Peyer's patch (tissue), 4 donors: ENCODE measurements at regions not wholly inside any gene's neighbourhood (a gene's known extent, or its start where the extent isn't known, plus 50 kb on each side); places are given as distances from the start of the nearest gene placed in this dataset.

ENCODE experiments used
- DNase-seq, 3 donors: peaks; one replicate each; pipeline ENCODE4 v3.0.0-alpha.2; 2017 to 2019
- H3K27ac ChIP-seq, 4 donors: fragments of 200-600 bp; sonication (generic); one replicate each; pipeline ENCODE4 v1.5.1; 2016 to 2019
- H3K27me3 ChIP-seq, 2 donors: fragments of 200-600 bp; sonication (generic); one replicate each; pipeline ENCODE4 v1.5.1; 2019
- H3K36me3 ChIP-seq, 3 donors: fragments of 200-600 bp; sonication (generic); one replicate each; pipeline ENCODE4 v1.5.1; 2016 to 2019
- H3K4me1 ChIP-seq, 4 donors: fragments of 200-600 bp; sonication (generic); one replicate each; pipeline ENCODE4 v1.5.1; 2016 to 2019
- H3K4me3 ChIP-seq, 4 donors: fragments of 200-600 bp; sonication (generic); 1 replicate in 3 of 4; 2 replicates in 1 of 4; pipeline ENCODE4 v1.5.1; 2016 to 2019; ENCODE audit warnings: mild to moderate bottlenecking in 1 of 4
- H3K9me3 ChIP-seq, 4 donors: fragments of 200-600 bp; sonication (generic); one replicate each; pipeline ENCODE4 v1.5.1; 2016 to 2019; ENCODE audit warnings: mild to moderate bottlenecking in 1 of 4
- CTCF ChIP-seq, 6 experiments: fragments of 450-650 bp in 4 of 6; fragments of 200-600 bp in 2 of 6; sonication (generic) in 1 of 6; IDR thresholded peaks; one replicate each; pipeline ENCODE4 v1.5.1; 2017 to 2019; ENCODE audit warnings: antibody characterized with exemption in 6 of 6, mild to moderate bottlenecking in 3 of 6, moderate library complexity in 1 of 6
- POLR2A ChIP-seq, 2 donors: fragments of 450-650 bp; IDR thresholded peaks; one replicate each; pipeline ENCODE4 v1.5.1; 2017; ENCODE audit warnings: antibody characterized with exemption in 2 of 2, mild to moderate bottlenecking in 2 of 2, moderate library complexity in 2 of 2

DNA sequence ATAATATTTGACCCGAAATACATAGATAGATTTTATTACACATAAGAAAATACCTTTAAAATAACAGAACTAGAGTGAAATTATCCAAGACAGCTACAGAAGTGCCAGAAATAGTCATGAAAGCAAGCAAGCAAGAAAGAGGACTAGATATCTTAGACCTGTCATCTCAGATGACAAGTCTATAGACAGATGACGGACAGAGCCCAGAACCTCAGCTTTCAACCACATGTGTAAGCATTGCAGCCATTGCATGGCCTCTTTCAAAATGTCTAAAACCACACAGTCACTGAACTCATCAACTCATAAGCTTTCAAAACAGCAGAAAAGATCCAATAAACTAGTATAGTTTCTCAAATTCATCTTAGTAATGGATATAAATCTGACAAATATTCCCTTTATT is 59.8 kb upstream of the FHIT start:
- no peaks in the 10 kb centered on the region for H3K4me1 ChIP-seq
- no peak overlapping the region for H3K4me3 ChIP-seq
- TF ChIP-seq POLR2A (IDR thresholded peaks at IDR 0.05) (no peak), CTCF (IDR thresholded peaks at IDR 0.05) (no peak)
- H3K27ac ChIP-seq: no peak overlapping the region
- no peaks in the 10 kb centered on the region for H3K36me3 ChIP-seq
- H3K27me3 ChIP-seq: no peaks in the 10 kb centered on the region
- no peaks in the 10 kb centered on the region for H3K9me3 ChIP-seq
- no peak for DNase-seq

- Histone ChIP-seq H3K4me1 (no peaks in the 10 kb centered on the region), H3K4me3 (no peak overlapping the region), H3K27me3 (no peaks in the 10 kb centered on the region), H3K9me3 (no peaks in the 10 kb centered on the region), H3K27ac (no peak overlapping the region), H3K36me3 (no peaks in the 10 kb centered on the region)
- no peak for DNase-seq
- TF ChIP-seq POLR2A (IDR thresholded peaks at IDR 0.05) (no peak), CTCF (IDR thresholded peaks at IDR 0.05) (no peak)
Measured at GRCh38 chr3:61315871-61316270, 64.6 kb upstream of the FHIT start.

DNA sequence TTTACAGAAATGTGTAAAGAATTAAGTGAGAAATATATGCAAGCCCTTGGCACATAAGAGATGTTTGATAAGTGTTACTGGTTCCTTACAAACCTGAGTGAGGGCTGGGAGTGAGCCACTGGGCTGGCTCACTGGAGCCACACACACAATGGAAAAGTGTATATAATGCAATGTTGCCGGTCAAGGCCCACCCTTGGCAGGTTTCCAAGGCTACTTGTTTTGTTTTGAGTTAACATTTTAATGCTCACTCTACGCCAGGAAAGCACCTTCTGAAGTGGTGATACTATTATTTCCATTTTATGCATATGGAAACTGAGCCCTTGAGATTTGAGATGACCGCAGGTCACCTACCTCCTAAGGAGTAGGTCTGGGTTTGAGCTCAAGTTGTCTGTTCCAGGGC is 71.8 kb upstream of the FHIT start:
- no peaks in the 10 kb centered on the region for H3K36me3 ChIP-seq
- no peak for TF ChIP-seq CTCF (IDR thresholded peaks at IDR 0.05)
- TF ChIP-seq POLR2A (IDR thresholded peaks at IDR 0.05): no peak
- H3K4me3 ChIP-seq: no peak overlapping the region
- no peaks in the 10 kb centered on the region for H3K27me3 ChIP-seq
- H3K4me1 ChIP-seq: no peaks in the 10 kb centered on the region
- no peak for DNase-seq
- no peak overlapping the region for H3K27ac ChIP-seq
- H3K9me3 ChIP-seq: no peaks in the 10 kb centered on the region

DNA sequence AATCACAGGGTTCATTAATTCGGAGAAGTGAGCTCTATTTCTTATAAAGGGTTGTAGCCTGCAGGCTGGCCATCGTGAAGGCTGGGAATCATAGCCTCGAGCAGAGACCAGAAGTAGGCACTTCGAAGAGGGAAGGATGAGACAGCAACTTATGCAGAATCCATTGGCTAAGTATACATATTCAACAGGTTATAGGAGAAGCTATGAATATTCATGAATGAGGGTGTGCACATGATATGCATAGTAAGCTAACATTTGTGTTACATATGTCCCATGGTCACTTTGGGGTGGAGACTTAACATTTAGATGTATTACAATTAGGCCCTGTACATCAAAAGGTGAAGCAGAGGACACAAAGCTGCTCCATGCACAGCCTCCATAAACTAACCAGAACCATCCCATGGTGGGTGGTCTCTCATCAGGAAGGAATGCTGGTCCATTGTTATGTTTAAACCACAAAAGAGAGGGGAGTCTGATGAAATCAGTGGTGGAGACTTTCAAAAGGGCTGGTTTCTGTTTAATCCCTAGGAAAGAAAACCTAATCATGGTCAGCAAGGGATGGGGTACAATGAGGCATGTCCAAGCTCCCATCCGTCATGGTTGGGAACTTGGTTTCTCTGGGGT is 80.8 kb upstream of the FHIT start:
- H3K4me3 ChIP-seq: no peak overlapping the region
- no peaks in the 10 kb centered on the region for H3K27me3 ChIP-seq
- H3K9me3 ChIP-seq: no peaks in the 10 kb centered on the region
- DNase-seq: no peak
- no peaks in the 10 kb centered on the region for H3K36me3 ChIP-seq
- no peak overlapping the region for H3K27ac ChIP-seq
- no peaks in the 10 kb centered on the region for H3K4me1 ChIP-seq
- TF ChIP-seq POLR2A (IDR thresholded peaks at IDR 0.05) (no peak), CTCF (IDR thresholded peaks at IDR 0.05) (no peak)

DNA sequence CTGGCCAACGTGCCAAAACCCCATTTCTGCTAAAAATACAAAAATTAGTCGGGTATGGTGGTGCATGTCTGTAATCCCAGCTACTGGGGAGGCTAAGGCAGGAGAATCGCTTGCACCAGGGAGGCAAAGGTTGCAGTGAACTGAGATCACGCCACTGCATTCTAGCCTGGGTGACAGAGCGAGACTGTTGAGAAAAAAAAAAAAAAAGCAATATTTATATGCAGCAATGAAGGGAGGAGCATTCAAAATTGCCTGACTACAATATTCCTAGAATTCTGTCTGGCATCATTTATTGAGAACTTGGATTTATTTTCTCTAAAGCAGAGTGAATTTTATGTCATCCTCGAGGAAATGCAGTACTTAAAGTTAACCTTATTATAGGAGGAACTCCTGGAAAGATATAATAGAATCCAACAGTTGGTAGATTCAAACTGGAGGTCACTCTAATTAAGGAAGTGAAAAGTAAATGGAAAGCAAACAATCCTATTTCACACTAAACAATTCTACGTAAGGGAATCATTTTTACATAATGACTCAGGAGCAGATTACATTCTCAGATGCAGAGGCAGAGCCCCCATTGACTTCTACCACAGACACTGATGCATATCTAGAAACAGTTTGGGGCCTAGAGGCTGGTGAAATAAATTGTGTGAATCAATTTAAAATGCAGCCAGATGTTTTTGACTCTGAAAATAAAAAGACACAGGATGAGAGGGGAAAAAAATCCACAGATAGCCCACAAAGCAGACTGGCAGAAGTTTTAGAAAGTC is 82.1 kb upstream of the FHIT start:
- TF ChIP-seq CTCF (IDR thresholded peaks at IDR 0.05) (no peak), POLR2A (IDR thresholded peaks at IDR 0.05) (no peak)
- Histone ChIP-seq H3K9me3 (no peaks in the 10 kb centered on the region), H3K36me3 (no peaks in the 10 kb centered on the region), H3K27ac (no peak overlapping the region), H3K4me1 (no peaks in the 10 kb centered on the region), H3K4me3 (no peak overlapping the region), H3K27me3 (no peaks in the 10 kb centered on the region)
- DNase-seq: no peak
